ENCODE measurements at regions not wholly inside any gene's neighbourhood (a gene's known extent, or its start where the extent isn't known, plus 50 kb on each side); places are given as distances from the start of the nearest gene placed in this dataset.

GRCh38 chr9:28177925-28178324 lies 604.6 kb upstream of the C9orf72 start:
- no peak overlapping the region for H3K4me3 ChIP-seq (ENCODE audit: low read depth, low read length)
- H3K27me3 ChIP-seq, result no peaks in the 10 kb centered on the region
- H3K9me3 ChIP-seq, result no peaks in the 10 kb centered on the region
- peaks cover 9% of the 10 kb centered on the region for H3K4me1 ChIP-seq
- TF ChIP-seq CTCF (IDR thresholded peaks at IDR 0.05; ENCODE audit: low read depth, low read length), result no peak
- no peak for DNase-seq
- H3K36me3 ChIP-seq, result no peaks in the 10 kb centered on the region

- no peak for TF ChIP-seq CTCF (IDR thresholded peaks at IDR 0.05; ENCODE audit: low read depth, low read length)
- peak; percentile 48 for DNase-seq
- Histone ChIP-seq H3K36me3 (no peaks in the 10 kb centered on the region), H3K9me3 (no peaks in the 10 kb centered on the region), H3K4me1 (peaks cover 9% of the 10 kb centered on the region), H3K4me3 (ENCODE audit: low read depth, low read length) (no peak overlapping the region), H3K27me3 (no peaks in the 10 kb centered on the region)
Observed at GRCh38 chr9:28179893-28180292, 606.6 kb upstream of the C9orf72 start.

- no peaks in the 10 kb centered on the region for H3K36me3 ChIP-seq
- H3K4me3 ChIP-seq (ENCODE audit: low read depth, low read length), result no peak overlapping the region
- no peaks in the 10 kb centered on the region for H3K9me3 ChIP-seq
- no peaks in the 10 kb centered on the region for H3K27me3 ChIP-seq
- DNase-seq, result no peak
- H3K4me1 ChIP-seq, result no peaks in the 10 kb centered on the region
- no peak for TF ChIP-seq CTCF (IDR thresholded peaks at IDR 0.05; ENCODE audit: low read depth, low read length)
Observed at GRCh38 chr9:28190981-28191380, 617.7 kb upstream of the C9orf72 start.

GRCh38 chr9:28197653-28198052 lies 624.4 kb upstream of the C9orf72 start:
- H3K4me1 ChIP-seq, result no peaks in the 10 kb centered on the region
- DNase-seq, result no peak
- no peak for TF ChIP-seq CTCF (IDR thresholded peaks at IDR 0.05; ENCODE audit: low read depth, low read length)
- no peaks in the 10 kb centered on the region for H3K9me3 ChIP-seq
- no peak overlapping the region for H3K4me3 ChIP-seq (ENCODE audit: low read depth, low read length)
- H3K27me3 ChIP-seq, result no peaks in the 10 kb centered on the region
- H3K36me3 ChIP-seq, result no peaks in the 10 kb centered on the region

- TF ChIP-seq CTCF (IDR thresholded peaks at IDR 0.05; ENCODE audit: low read depth, low read length), result no peak
- no peak for DNase-seq
- Histone ChIP-seq H3K4me1 (no peaks in the 10 kb centered on the region), H3K27me3 (no peaks in the 10 kb centered on the region), H3K4me3 (ENCODE audit: low read depth, low read length) (no peak overlapping the region), H3K36me3 (no peaks in the 10 kb centered on the region), H3K9me3 (no peaks in the 10 kb centered on the region)
Observed at GRCh38 chr9:28203036-28203435, 629.8 kb upstream of the C9orf72 start.

- no peaks in the 10 kb centered on the region for H3K36me3 ChIP-seq
- no peak for TF ChIP-seq CTCF (IDR thresholded peaks at IDR 0.05; ENCODE audit: low read depth, low read length)
- H3K9me3 ChIP-seq, result no peaks in the 10 kb centered on the region
- H3K27me3 ChIP-seq, result no peaks in the 10 kb centered on the region
- no peaks in the 10 kb centered on the region for H3K4me1 ChIP-seq
- no peak overlapping the region for H3K4me3 ChIP-seq (ENCODE audit: low read depth, low read length)
- DNase-seq, result no peak
Observed at GRCh38 chr9:28206280-28206679, 633.0 kb upstream of the C9orf72 start.
